SK-N-MC (cell line): ENCODE measurements at regions not wholly inside any gene's neighbourhood (a gene's known extent, or its start where the extent isn't known, plus 50 kb on each side); places are given as distances from the start of the nearest gene placed in this dataset.

ENCODE experiments used
- EZH2 ChIP-seq: fragments of 200-600 bp; sonication (generic); IDR thresholded peaks from one replicate; pipeline ENCODE4 v1.6.1; 2017; ENCODE audit warnings: antibody characterized with exemption
- POLR2AphosphoS5 ChIP-seq: IDR thresholded peaks from 2 replicates; pipeline ENCODE4 v1.6.1; 2012; ENCODE audit warnings: mild to moderate bottlenecking, low read depth, low read length, borderline replicate concordance

DNA sequence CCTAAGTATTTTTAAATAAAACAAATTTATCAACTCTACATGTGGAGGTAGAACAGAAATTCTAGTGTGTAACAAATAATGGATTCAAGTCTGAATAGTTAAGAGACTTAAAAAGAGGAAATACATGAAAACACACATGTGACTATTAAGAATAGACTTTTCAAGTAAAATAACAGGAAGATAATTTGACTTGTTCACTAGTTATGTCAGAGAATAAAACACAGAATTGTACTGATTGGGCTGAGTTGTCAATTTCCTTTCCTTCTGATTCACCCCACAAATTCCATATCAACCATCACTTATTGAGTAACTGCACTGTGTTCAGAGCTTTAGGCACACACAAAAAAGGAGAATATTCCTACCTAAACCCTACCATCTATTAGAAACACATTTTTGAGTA, 557.2 kb downstream of the TUSC7 start:
- TF ChIP-seq POLR2AphosphoS5 (no peak), EZH2 (no peak)
